ENCODE measurements at regions not wholly inside any gene's neighbourhood (a gene's known extent, or its start where the extent isn't known, plus 50 kb on each side); places are given as distances from the start of the nearest gene placed in this dataset.

DNA sequence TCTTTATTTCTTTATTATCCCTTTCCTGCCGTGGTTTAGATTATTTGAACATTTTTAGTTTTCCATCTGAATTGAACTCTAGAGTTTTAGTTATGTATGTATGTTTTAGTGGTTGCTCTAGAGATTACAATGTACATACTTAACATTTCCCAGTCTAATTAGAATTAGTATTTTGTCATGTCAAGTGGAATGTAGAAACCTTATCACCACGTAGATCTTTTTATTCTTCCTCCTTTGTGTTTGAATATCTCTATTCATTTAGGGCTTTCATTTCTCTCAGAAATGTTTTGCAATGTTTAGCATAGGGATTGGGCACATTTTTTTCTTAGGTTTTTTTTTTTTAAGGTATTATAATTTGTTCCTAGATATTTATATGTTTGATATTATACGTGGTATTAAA is 73.1 kb upstream of the EZR start:
- TF ChIP-seq, protein P1, sequence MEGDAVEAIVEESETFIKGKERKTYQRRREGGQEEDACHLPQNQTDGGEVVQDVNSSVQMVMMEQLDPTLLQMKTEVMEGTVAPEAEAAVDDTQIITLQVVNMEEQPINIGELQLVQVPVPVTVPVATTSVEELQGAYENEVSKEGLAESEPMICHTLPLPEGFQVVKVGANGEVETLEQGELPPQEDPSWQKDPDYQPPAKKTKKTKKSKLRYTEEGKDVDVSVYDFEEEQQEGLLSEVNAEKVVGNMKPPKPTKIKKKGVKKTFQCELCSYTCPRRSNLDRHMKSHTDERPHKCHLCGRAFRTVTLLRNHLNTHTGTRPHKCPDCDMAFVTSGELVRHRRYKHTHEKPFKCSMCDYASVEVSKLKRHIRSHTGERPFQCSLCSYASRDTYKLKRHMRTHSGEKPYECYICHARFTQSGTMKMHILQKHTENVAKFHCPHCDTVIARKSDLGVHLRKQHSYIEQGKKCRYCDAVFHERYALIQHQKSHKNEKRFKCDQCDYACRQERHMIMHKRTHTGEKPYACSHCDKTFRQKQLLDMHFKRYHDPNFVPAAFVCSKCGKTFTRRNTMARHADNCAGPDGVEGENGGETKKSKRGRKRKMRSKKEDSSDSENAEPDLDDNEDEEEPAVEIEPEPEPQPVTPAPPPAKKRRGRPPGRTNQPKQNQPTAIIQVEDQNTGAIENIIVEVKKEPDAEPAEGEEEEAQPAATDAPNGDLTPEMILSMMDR (conservative IDR thresholded peaks at IDR 0.05; ENCODE audit: low read depth, low read length): no peak
- TF ChIP-seq, protein P2, sequence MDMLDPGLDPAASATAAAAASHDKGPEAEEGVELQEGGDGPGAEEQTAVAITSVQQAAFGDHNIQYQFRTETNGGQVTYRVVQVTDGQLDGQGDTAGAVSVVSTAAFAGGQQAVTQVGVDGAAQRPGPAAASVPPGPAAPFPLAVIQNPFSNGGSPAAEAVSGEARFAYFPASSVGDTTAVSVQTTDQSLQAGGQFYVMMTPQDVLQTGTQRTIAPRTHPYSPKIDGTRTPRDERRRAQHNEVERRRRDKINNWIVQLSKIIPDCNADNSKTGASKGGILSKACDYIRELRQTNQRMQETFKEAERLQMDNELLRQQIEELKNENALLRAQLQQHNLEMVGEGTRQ (IDR thresholded peaks at IDR 0.05; ENCODE audit: low read depth, low read length): no peak
- TF ChIP-seq POLR2A (IDR thresholded peaks at IDR 0.05; ENCODE audit: low read depth, low read length) (no peak), RCOR1 (IDR thresholded peaks at IDR 0.05; ENCODE audit: insufficient replicate concordance, low read length) (no peak), CEBPB (IDR thresholded peaks at IDR 0.05; ENCODE audit: low read depth, low read length) (no peak), MXI1 (IDR thresholded peaks at IDR 0.05; ENCODE audit: borderline replicate concordance, low read depth, low read length) (no peak), RFX5 (IDR thresholded peaks at IDR 0.05; ENCODE audit: low read depth, low read length) (no peak), RAD21 (IDR thresholded peaks at IDR 0.05; ENCODE audit: low read length) (no peak), FOS (IDR thresholded peaks at IDR 0.05; ENCODE audit: low read depth, low read length) (no peak), MAFK (IDR thresholded peaks at IDR 0.05; ENCODE audit: low read depth, low read length) (no peak)
